Epithelial cell of proximal tubule (primary cell): ENCODE measurements at regions not wholly inside any gene's neighbourhood (a gene's known extent, or its start where the extent isn't known, plus 50 kb on each side); places are given as distances from the start of the nearest gene placed in this dataset.

Experiments
- DNase-seq: peaks from one replicate; pipeline ENCODE4 v3.0.0-alpha.2; 2011; ENCODE audit warnings: low read depth
- H3K4me3 ChIP-seq: 2 replicates; pipeline ENCODE4 v1.5.1; 2011; ENCODE audit warnings: low read depth, mild to moderate bottlenecking, low read length
- CTCF ChIP-seq: conservative IDR thresholded peaks from 2 replicates; pipeline ENCODE4 v1.5.1; 2012; ENCODE audit warnings: low read depth, mild to moderate bottlenecking, low read length

- no peak for TF ChIP-seq CTCF
- no peak for DNase-seq
These were observed 389.7 kb downstream of the RPS6KC1 start for GRCh38 chr1:213440766-213441165.

GRCh38 chr1:213443415-213443814 is 392.4 kb downstream of the RPS6KC1 start:
- no peak overlapping the region for H3K4me3 ChIP-seq
- no peak for DNase-seq
- no peak for TF ChIP-seq CTCF

More at GRCh38 chr1:213440766-213441165, 389.7 kb downstream of the RPS6KC1 start:
- H3K4me3 ChIP-seq = no peak overlapping the region

GRCh38 chr1:213444224-213444623 is 393.2 kb downstream of the RPS6KC1 start:
- no peak for TF ChIP-seq CTCF
- H3K4me3 ChIP-seq = no peak overlapping the region
- no peak for DNase-seq

GRCh38 chr1:213446496-213446895 is 395.5 kb downstream of the RPS6KC1 start:
- no peak overlapping the region for H3K4me3 ChIP-seq
- TF ChIP-seq CTCF = no peak
- DNase-seq = no peak

- no peak overlapping the region for H3K4me3 ChIP-seq
- DNase-seq = no peak
- TF ChIP-seq CTCF = no peak
These were observed 397.3 kb downstream of the RPS6KC1 start for GRCh38 chr1:213448360-213448759.

GRCh38 chr1:213448776-213449175 is 397.7 kb downstream of the RPS6KC1 start:
- H3K4me3 ChIP-seq = no peak overlapping the region
- DNase-seq = no peak
- no peak for TF ChIP-seq CTCF

GRCh38 chr1:213452501-213452900 is 401.5 kb downstream of the RPS6KC1 start:
- TF ChIP-seq CTCF = no peak
- DNase-seq = no peak
- no peak overlapping the region for H3K4me3 ChIP-seq
